H9 (cell line): ENCODE measurements at regions not wholly inside any gene's neighbourhood (a gene's known extent, or its start where the extent isn't known, plus 50 kb on each side); places are given as distances from the start of the nearest gene placed in this dataset.

Source experiments
- DNase-seq: peaks from one replicate; pipeline ENCODE4 v3.0.0-alpha.2; 2017
- H2AFZ ChIP-seq: one replicate; pipeline ENCODE4 v1.6.1; 2013; ENCODE audit warnings: mild to moderate bottlenecking, low read length, control low read depth, moderate library complexity
- H2AK5ac ChIP-seq: 2 replicates; pipeline ENCODE4 v1.6.1; 2013; ENCODE audit warnings: low read length, control low read depth, mixed read lengths; ENCODE audit not compliant: insufficient read length
- H2BK120ac ChIP-seq: one replicate; pipeline ENCODE4 v1.6.1; 2013; ENCODE audit warnings: low read depth, mild to moderate bottlenecking, low read length, control low read depth, inconsistent platforms; ENCODE audit not compliant: poor library complexity, severe bottlenecking
- H2BK12ac ChIP-seq: 2 replicates; pipeline ENCODE4 v1.6.1; 2013; ENCODE audit warnings: low read length, control low read depth, mixed read lengths, low read depth; ENCODE audit not compliant: insufficient read length
- H2BK15ac ChIP-seq: 2 replicates; pipeline ENCODE4 v1.6.1; 2013; ENCODE audit warnings: low read depth, low read length, control low read depth
- H2BK20ac ChIP-seq: one replicate; pipeline ENCODE4 v1.6.1; 2013; ENCODE audit warnings: low read depth, mild to moderate bottlenecking, low read length, control low read depth, inconsistent platforms; ENCODE audit not compliant: poor library complexity, severe bottlenecking
- H2BK5ac ChIP-seq: 2 replicates; pipeline ENCODE4 v1.6.1; 2013; ENCODE audit warnings: low read length, control low read depth, mixed read lengths; ENCODE audit not compliant: insufficient read length
- H3K14ac ChIP-seq: 2 replicates; pipeline ENCODE4 v1.6.1; 2013; ENCODE audit warnings: low read length, control low read depth; ENCODE audit not compliant: insufficient read depth
- H3K18ac ChIP-seq: 2 replicates; pipeline ENCODE4 v1.6.1; 2013; ENCODE audit warnings: low read depth, mild to moderate bottlenecking, mixed read lengths, low read length, control low read depth; ENCODE audit not compliant: insufficient read length
- H3K23ac ChIP-seq: 2 replicates; pipeline ENCODE4 v1.6.1; 2013; ENCODE audit warnings: low read length, control low read depth, mixed read lengths, low read depth; ENCODE audit not compliant: insufficient read length
- H3K23me2 ChIP-seq: 2 replicates; pipeline ENCODE4 v1.6.1; 2013; ENCODE audit warnings: low read depth, mild to moderate bottlenecking, mixed read lengths, low read length, control low read depth; ENCODE audit not compliant: insufficient read length, poor library complexity, severe bottlenecking
- H3K27ac ChIP-seq: 2 replicates; pipeline ENCODE4 v1.5.1; 2013; ENCODE audit warnings: low read length, control low read depth, mixed read lengths, low read depth; ENCODE audit not compliant: insufficient read length
- H3K27me3 ChIP-seq: 2 replicates; pipeline ENCODE4 v1.6.1; 2013; ENCODE audit warnings: low read length, control low read depth, inconsistent platforms; ENCODE audit not compliant: insufficient read depth
- H3K4ac ChIP-seq: 2 replicates; pipeline ENCODE4 v1.6.1; 2013; ENCODE audit warnings: low read depth, mild to moderate bottlenecking, control low read depth, inconsistent platforms, low read length, moderate library complexity
- H3K4me1 ChIP-seq: 2 replicates; pipeline ENCODE4 v1.6.1; 2013; ENCODE audit warnings: low read length, control low read depth, inconsistent platforms; ENCODE audit not compliant: insufficient read depth
- H3K4me2 ChIP-seq: 2 replicates; pipeline ENCODE4 v1.6.1; 2013; ENCODE audit warnings: low read length, control low read depth, mixed read lengths; ENCODE audit not compliant: insufficient read length, insufficient read depth
- H3K56ac ChIP-seq: 2 replicates; pipeline ENCODE4 v1.6.1; 2013; ENCODE audit warnings: low read depth, mild to moderate bottlenecking, mixed read lengths, low read length, control low read depth; ENCODE audit not compliant: insufficient read length
- H3K79me1 ChIP-seq: 2 replicates; pipeline ENCODE4 v1.6.1; 2013; ENCODE audit warnings: low read depth, mild to moderate bottlenecking, moderate library complexity, low read length, control low read depth, inconsistent platforms; ENCODE audit not compliant: insufficient read depth, poor library complexity, severe bottlenecking
- H3K79me2 ChIP-seq: 2 replicates; pipeline ENCODE4 v1.6.1; 2013; ENCODE audit warnings: low read length, control low read depth, inconsistent platforms; ENCODE audit not compliant: insufficient read depth
- H3K9ac ChIP-seq: 2 replicates; pipeline ENCODE4 v1.6.1; 2013; ENCODE audit warnings: low read length, control low read depth, mixed read lengths; ENCODE audit not compliant: insufficient read length; ENCODE audit errors: extremely low read depth
- H3K9me3 ChIP-seq: one replicate; pipeline ENCODE4 v1.6.1; 2013; ENCODE audit warnings: low read depth, low read length, inconsistent platforms; ENCODE audit not compliant: control insufficient read depth
- H3T11ph ChIP-seq: one replicate; pipeline ENCODE4 v1.6.1; 2013; ENCODE audit warnings: mild to moderate bottlenecking, low read length, control low read depth, inconsistent platforms
- H4K20me1 ChIP-seq: one replicate; pipeline ENCODE4 v1.6.1; 2013; ENCODE audit not compliant: control insufficient read depth, insufficient read length, insufficient read depth
- H4K5ac ChIP-seq: 2 replicates; pipeline ENCODE4 v1.6.1; 2013; ENCODE audit warnings: low read depth, mild to moderate bottlenecking, mixed read lengths, low read length, control low read depth; ENCODE audit not compliant: insufficient read length
- H4K8ac ChIP-seq: replicated peaks from 2 replicates; pipeline ENCODE4 v1.6.1; 2013; ENCODE audit warnings: low read length, control low read depth, mixed read lengths, low read depth; ENCODE audit not compliant: insufficient read length
- H4K91ac ChIP-seq: 2 replicates; pipeline ENCODE4 v1.6.1; 2013; ENCODE audit warnings: low read depth, mild to moderate bottlenecking, moderate library complexity, mixed read lengths, low read length, control low read depth; ENCODE audit not compliant: insufficient read length
- H3K27ac Mint-ChIP-seq, 3 experiments: 2 replicates in 2 of 3; 3 replicates in 1 of 3; pipeline ENCODE4 v1.8.0; 2020 to 2021; ENCODE audit warnings: mixed read lengths in 3 of 3, mild to moderate bottlenecking in 1 of 3, moderate library complexity in 1 of 3
- H3K27me3 Mint-ChIP-seq: 2 replicates; pipeline ENCODE4 v1.8.0; 2021; ENCODE audit warnings: low read depth, mild to moderate bottlenecking, moderate library complexity, mixed read lengths
- H3K36me3 Mint-ChIP-seq, 3 experiments: 2 replicates in 2 of 3; 3 replicates in 1 of 3; pipeline ENCODE4 v1.8.0; 2020 to 2021; ENCODE audit warnings: low read depth in 3 of 3, mixed read lengths in 3 of 3; ENCODE audit not compliant: insufficient read depth in 1 of 3
- H3K4me1 Mint-ChIP-seq, 2 experiments: 2 replicates each; pipeline ENCODE4 v1.8.0; 2020; ENCODE audit warnings: mixed read lengths in 2 of 2
- H3K4me3 Mint-ChIP-seq, 2 experiments: 2 replicates in 1 of 2; 3 replicates in 1 of 2; pipeline ENCODE4 v1.8.0; 2020 to 2021; ENCODE audit warnings: mild to moderate bottlenecking in 2 of 2, mixed read lengths in 2 of 2, moderate library complexity in 1 of 2
- H3K9me3 Mint-ChIP-seq, 2 experiments: 2 replicates in 1 of 2; 3 replicates in 1 of 2; pipeline ENCODE4 v1.8.0; 2020; ENCODE audit warnings: mild to moderate bottlenecking in 2 of 2, mixed read lengths in 2 of 2, moderate library complexity in 1 of 2
- CTCF ChIP-seq: fragments of 200-600 bp; sonication (generic); conservative IDR thresholded peaks from 3 replicates; pipeline ENCODE4 v1.8.0; 2021; ENCODE audit warnings: antibody characterized with exemption, mild to moderate bottlenecking
- WGBS: extraction: QIAGEN DNeasy Blood & Tissue Kit; methylation state at CpG from one replicate; pipeline ENCODE4 v1.1.7; 2013; ENCODE audit warnings: missing lambda C conversion rate, low lambda C conversion rate, mixed read lengths; ENCODE audit not compliant: insufficient read length; ENCODE audit errors: extremely low coverage; 5-methylcytosine and 5-hydroxymethylcytosine counted together

- TF ChIP-seq CTCF: no peak
- H2BK12ac ChIP-seq: no peak overlapping the region
- WGBS: 100% methylated on average over 1 of the region's 5 CpGs
- H3K4me2 ChIP-seq: no peak overlapping the region
- H3K79me2 ChIP-seq: no peaks in the 10 kb centered on the region
- H2BK5ac ChIP-seq: no peak overlapping the region
- no peaks in the 10 kb centered on the region for H3K23me2 ChIP-seq
- H2AFZ ChIP-seq: no peak overlapping the region
- no peak overlapping the region for H3K27ac Mint-ChIP-seq
- no peak overlapping the region for H3K56ac ChIP-seq
- H2AK5ac ChIP-seq: no peak overlapping the region
- no peak for DNase-seq
- no peak overlapping the region for H4K8ac ChIP-seq
- no peak overlapping the region for H3K18ac ChIP-seq
- no peak overlapping the region for H2BK15ac ChIP-seq
- H3K23ac ChIP-seq: no peak overlapping the region
- peaks cover 3% of the 10 kb centered on the region; the same call in 1 of the 2 replicates for H3K4me1 ChIP-seq
- H4K20me1 ChIP-seq: no peaks in the 10 kb centered on the region
- no peak overlapping the region for H4K5ac ChIP-seq
- H3K27me3 ChIP-seq: no peaks in the 10 kb centered on the region
- no peaks in the 10 kb centered on the region for H3K9me3 Mint-ChIP-seq
- H3K4me3 Mint-ChIP-seq: no peak overlapping the region
- no peak overlapping the region for H3K4ac ChIP-seq
- H3K9ac ChIP-seq: no peak overlapping the region
- H3K14ac ChIP-seq: no peak overlapping the region
- no peak overlapping the region for H4K91ac ChIP-seq
- no peaks in the 10 kb centered on the region for H3K36me3 Mint-ChIP-seq
- H3K27ac ChIP-seq: no peak overlapping the region
- H3K27me3 Mint-ChIP-seq: peaks cover 3% of the 10 kb centered on the region; the same call in 1 of the 2 replicates
- H3K4me1 Mint-ChIP-seq: peaks cover 14 to 19% of the 10 kb centered on the region in 2 experiments
- no peaks in the 10 kb centered on the region for H3K79me1 ChIP-seq
- no peaks in the 10 kb centered on the region for H3K9me3 ChIP-seq
- no peak overlapping the region for H2BK20ac ChIP-seq
- no peak overlapping the region for H2BK120ac ChIP-seq
- H3T11ph ChIP-seq: no peak overlapping the region
Measured at GRCh38 chr4:160595646-160596045, 1492.8 kb downstream of the RAPGEF2 start.
